22Rv1 (cell line): ENCODE measurements at regions not wholly inside any gene's neighbourhood (a gene's known extent, or its start where the extent isn't known, plus 50 kb on each side); places are given as distances from the start of the nearest gene placed in this dataset.
"Not testable (repeated sequence)": the region's sequence is repeated elsewhere in the genome, so short reads cannot be mapped to it uniquely, and the experiment has no call there.

Experiments
- H3K27ac ChIP-seq: fragments of 450-650 bp; 2 replicates; pipeline ENCODE4 v1.5.1; 2017
- ZFX ChIP-seq: fragments of 450-650 bp; IDR thresholded peaks from 2 replicates; pipeline ENCODE4 v1.6.1; 2017; ENCODE audit warnings: antibody characterized with exemption, borderline replicate concordance
- TF ChIP-seq, protein P1 (sequence below): fragments of 450-650 bp; IDR thresholded peaks from 2 replicates; pipeline ENCODE4 v1.5.1; 2017; ENCODE audit warnings: mild to moderate bottlenecking

DNA sequence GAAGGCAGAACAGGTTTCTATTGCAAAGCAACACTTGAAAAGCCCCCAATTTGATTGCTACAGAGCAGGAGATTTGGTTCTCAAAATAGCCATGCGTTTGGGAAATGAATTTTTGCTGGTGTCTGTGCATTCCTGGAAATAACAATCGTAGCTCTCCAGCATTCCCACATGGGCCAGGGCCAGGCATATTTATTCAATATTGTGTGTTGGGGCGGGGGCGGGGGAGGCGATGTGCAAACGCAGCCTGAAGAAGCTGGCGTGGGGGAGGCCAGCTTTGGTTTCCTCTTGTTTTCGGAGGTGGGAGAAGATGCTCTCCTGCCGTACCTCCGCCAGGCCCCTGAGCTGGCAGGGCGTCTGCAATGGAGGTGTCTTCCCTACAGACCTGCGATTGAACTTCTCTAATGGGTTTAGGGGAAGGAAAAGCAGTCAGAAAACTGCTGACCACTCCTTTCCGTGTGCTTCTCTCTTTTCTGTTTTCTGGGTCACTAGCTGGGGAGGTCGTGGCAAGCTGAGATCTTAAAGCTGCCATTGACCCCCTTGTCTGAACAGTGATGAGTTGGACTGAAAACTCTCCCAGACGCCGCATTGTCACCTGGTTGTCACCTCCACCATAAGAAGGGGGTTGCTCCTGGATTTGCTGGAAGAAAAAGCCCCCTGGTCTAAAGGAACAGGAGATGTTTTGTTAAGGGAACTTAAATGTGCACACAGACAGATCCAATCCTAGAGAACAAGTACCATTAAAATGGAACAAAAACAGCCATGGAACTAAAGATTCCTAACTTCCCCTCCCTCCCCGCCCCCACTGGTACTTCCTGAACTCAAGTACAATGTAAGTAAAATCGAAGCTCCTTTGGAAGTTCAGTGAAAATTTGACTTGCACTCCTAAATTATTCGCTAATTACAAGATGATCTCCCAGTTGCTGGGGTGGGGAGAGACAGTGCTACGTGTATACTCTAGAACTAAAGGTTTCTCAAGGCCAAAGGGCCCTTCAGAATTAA lies 56.4 kb upstream of the HABP2 start:
- no peak for TF ChIP-seq ZFX
- TF ChIP-seq, protein P1, sequence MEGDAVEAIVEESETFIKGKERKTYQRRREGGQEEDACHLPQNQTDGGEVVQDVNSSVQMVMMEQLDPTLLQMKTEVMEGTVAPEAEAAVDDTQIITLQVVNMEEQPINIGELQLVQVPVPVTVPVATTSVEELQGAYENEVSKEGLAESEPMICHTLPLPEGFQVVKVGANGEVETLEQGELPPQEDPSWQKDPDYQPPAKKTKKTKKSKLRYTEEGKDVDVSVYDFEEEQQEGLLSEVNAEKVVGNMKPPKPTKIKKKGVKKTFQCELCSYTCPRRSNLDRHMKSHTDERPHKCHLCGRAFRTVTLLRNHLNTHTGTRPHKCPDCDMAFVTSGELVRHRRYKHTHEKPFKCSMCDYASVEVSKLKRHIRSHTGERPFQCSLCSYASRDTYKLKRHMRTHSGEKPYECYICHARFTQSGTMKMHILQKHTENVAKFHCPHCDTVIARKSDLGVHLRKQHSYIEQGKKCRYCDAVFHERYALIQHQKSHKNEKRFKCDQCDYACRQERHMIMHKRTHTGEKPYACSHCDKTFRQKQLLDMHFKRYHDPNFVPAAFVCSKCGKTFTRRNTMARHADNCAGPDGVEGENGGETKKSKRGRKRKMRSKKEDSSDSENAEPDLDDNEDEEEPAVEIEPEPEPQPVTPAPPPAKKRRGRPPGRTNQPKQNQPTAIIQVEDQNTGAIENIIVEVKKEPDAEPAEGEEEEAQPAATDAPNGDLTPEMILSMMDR, result no peak

DNA sequence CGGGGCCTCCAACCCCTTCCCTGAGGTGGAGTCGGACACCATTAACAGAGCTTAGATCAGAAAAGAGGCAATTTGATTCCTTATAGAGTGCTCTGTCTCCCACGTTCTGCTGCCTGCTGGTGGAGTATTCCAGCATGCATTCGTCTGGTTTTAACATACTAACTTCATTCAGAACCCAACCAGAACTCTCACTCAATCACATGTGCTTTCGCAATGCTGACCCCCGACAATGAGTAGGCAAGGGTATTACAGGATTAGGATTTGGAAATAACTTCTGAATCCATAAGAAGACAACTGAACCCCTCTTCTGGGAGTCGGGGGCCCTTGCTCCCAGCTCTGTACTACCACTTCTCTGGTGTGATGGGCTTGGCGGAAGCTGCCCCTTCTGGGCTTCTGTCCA lies 55.7 kb upstream of the HABP2 start:
- TF ChIP-seq ZFX, result no peak
- TF ChIP-seq, protein P1, result no peak
- H3K27ac ChIP-seq, result no peak overlapping the region

More for the DNA sequence above, 56.4 kb upstream of the HABP2 start:
- H3K27ac ChIP-seq, result no peak overlapping the region

DNA sequence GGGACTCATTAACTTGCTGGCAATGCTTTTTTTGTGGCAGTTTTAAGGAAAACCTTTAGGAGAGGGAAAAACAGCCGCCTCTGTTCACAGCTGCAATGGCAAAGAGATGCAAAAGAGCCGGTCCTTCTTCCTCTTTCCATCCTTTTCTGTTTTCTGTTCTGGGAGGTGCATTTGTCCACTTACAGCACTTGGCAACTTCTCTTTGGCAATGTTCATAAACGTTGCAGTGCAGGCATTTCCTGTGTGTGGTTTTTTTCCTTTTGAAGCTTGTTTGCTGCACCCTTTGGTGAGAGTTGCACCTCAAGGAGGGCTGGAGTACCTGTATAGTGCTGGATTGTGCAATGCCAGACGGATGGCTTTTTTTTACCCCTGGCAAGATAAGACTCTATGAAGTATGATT lies 53.9 kb upstream of the HABP2 start:
- TF ChIP-seq ZFX, result no peak
- TF ChIP-seq, protein P1, result no peak
- no peak overlapping the region for H3K27ac ChIP-seq

DNA sequence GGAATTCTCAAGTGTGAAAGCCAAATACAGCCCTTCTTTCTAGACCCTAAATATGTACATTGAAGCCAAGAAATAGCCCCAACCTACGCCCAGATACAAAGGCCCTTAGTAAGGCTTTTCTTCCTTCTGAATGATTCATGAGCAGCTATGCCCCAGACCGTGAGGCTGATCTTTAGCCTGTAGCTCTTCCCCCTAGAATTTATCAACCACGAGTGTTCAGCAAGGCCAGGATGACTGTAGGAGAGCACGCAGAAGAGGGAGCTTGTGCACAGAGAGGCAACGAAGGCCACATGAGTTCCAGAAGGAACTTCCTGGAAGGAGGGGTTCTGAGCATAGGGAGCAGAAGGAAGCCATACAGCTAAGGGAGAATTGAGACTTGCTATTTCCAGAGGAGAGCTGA lies 53.0 kb upstream of the HABP2 start:
- no peak for TF ChIP-seq ZFX
- TF ChIP-seq, protein P1, result no peak

DNA sequence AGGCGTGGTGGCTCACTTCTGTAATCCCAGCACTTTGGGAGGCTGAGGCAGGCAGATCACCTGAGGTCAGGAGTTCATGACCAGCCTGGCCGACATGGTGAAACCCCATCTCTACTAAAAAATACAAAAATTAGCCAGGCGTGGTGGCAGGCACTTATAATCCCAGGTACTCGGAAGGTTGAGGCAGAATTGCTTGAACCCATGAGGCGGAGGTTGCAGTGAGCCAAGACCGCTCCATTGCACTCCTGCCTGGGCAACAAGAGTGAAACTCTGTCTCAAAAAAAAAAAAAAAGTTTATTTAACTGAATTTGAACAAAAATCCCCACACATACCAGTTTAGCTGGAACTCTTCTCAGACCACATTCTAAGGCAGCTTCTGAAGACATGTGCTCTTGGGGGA lies 51.8 kb upstream of the HABP2 start:
- H3K27ac ChIP-seq, result not testable (repeated sequence)

More for the DNA sequence above, 53.0 kb upstream of the HABP2 start:
- no peak overlapping the region for H3K27ac ChIP-seq
